ENCODE measurements at regions not wholly inside any gene's neighbourhood (a gene's known extent, or its start where the extent isn't known, plus 50 kb on each side); places are given as distances from the start of the nearest gene placed in this dataset.
A peak's percentile ranks its signal among the peaks of the same experiment; 100 is the strongest.

DNA sequence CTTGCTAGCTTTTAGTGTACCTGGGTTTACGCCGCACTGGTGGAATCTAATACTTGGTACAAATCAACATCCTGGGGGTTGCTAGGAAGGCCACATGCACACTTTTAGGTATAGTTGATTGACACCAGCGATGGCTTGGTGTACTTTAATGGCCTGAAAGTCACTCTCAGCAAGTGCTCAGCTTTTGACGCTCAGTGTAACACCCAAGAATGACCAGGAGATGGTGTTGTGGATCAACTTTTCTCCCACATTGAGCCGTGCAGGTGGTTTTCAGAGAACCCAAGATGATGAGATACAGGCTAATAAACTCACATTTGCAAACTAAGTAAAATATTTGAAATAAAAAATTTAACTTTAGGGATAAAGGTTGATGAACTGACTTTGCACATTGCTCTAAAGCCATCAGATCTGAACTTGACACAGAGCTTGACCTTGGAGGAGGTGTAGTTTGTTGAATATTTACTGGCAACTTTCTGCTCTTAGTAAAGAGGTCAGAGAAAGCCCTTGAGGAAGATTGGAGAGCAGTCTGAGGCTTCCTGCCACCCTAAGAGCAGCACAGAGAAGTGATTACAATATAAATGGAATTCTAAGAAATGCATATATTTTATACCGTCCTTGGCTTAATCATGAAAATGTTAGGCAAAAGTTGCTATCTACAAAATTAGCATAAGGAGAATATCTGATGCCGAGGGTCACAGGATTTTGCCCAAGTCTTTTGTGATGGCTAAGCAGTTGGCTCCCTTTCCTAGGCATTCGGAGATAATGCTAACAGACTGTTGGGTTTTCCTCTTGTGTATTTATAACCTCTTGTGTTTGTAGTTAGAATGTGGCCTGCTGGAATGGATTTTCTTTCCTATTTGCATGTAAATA is 143.4 kb upstream of the RASGRP1 start:
- H3K9me3 ChIP-seq (ENCODE audit: low read depth, low read length) = no peaks in the 10 kb centered on the region
- no peak for DNase-seq (ENCODE audit: insufficient read length, low spot score, missing footprints)
- peaks cover 9% of the 10 kb centered on the region for H3K4me1 ChIP-seq (ENCODE audit: insufficient read depth, low read length)
- H2AFZ ChIP-seq (ENCODE audit: low read length) = no peak overlapping the region
- H3K4me2 ChIP-seq (ENCODE audit: insufficient read depth, low read length) = no peak overlapping the region
- H3K27me3 ChIP-seq (ENCODE audit: insufficient read depth, low read length) = no peaks in the 10 kb centered on the region
- TF ChIP-seq, protein P1, sequence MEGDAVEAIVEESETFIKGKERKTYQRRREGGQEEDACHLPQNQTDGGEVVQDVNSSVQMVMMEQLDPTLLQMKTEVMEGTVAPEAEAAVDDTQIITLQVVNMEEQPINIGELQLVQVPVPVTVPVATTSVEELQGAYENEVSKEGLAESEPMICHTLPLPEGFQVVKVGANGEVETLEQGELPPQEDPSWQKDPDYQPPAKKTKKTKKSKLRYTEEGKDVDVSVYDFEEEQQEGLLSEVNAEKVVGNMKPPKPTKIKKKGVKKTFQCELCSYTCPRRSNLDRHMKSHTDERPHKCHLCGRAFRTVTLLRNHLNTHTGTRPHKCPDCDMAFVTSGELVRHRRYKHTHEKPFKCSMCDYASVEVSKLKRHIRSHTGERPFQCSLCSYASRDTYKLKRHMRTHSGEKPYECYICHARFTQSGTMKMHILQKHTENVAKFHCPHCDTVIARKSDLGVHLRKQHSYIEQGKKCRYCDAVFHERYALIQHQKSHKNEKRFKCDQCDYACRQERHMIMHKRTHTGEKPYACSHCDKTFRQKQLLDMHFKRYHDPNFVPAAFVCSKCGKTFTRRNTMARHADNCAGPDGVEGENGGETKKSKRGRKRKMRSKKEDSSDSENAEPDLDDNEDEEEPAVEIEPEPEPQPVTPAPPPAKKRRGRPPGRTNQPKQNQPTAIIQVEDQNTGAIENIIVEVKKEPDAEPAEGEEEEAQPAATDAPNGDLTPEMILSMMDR (IDR thresholded peaks at IDR 0.05; ENCODE audit: extremely low read depth, low read depth, low read length) = peak; percentile 87
- no peak overlapping the region for H3K4me3 ChIP-seq (ENCODE audit: insufficient read depth, low read length)
- no peaks in the 10 kb centered on the region for H4K20me1 ChIP-seq (ENCODE audit: insufficient read depth, low read length)
- H3K79me2 ChIP-seq (ENCODE audit: insufficient read depth, low read length) = no peaks in the 10 kb centered on the region
- H3K36me3 ChIP-seq (ENCODE audit: insufficient read depth, low read length) = no peaks in the 10 kb centered on the region
- H3K27ac ChIP-seq (ENCODE audit: low read depth, low read length) = peak overlapping the region; percentile 62

DNA sequence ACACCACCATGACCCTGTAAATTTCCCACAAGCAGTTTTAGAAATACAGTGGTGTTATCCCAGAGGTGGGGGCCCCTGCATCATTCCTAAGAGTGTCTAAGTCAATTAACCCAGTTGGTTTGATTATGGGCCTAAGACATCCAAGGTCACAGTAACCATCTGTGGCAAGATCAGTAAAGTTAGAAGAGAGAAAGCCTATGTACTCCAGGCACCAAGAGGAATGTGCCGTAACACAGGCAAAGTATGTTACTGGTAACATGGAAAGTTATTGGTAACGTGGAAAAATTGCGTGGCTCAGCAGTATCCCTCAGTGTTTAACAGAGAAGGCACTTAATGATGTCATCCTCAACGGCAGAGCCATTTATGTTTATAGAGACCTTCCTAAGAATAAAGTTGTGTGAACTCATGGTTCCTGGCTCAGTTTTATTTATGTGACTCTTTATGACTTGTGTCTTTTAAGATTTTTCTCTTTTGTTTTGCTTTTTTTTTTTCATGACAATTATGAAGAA is 144.1 kb upstream of the RASGRP1 start:
- Histone ChIP-seq H3K4me2 (ENCODE audit: insufficient read depth, low read length) (no peak overlapping the region), H3K79me2 (ENCODE audit: insufficient read depth, low read length) (no peaks in the 10 kb centered on the region), H3K4me1 (ENCODE audit: insufficient read depth, low read length) (peaks cover 11% of the 10 kb centered on the region), H2AFZ (ENCODE audit: low read length) (no peak overlapping the region), H3K9me3 (ENCODE audit: low read depth, low read length) (no peaks in the 10 kb centered on the region), H4K20me1 (ENCODE audit: insufficient read depth, low read length) (no peaks in the 10 kb centered on the region), H3K36me3 (ENCODE audit: insufficient read depth, low read length) (no peaks in the 10 kb centered on the region), H3K4me3 (ENCODE audit: insufficient read depth, low read length) (no peak overlapping the region), H3K27ac (ENCODE audit: low read depth, low read length) (peak overlapping the region; percentile 62), H3K27me3 (ENCODE audit: insufficient read depth, low read length) (no peaks in the 10 kb centered on the region)
- DNase-seq (ENCODE audit: insufficient read length, low spot score, missing footprints) = no peak
- TF ChIP-seq, protein P1 (IDR thresholded peaks at IDR 0.05; ENCODE audit: extremely low read depth, low read depth, low read length) = no peak

DNA sequence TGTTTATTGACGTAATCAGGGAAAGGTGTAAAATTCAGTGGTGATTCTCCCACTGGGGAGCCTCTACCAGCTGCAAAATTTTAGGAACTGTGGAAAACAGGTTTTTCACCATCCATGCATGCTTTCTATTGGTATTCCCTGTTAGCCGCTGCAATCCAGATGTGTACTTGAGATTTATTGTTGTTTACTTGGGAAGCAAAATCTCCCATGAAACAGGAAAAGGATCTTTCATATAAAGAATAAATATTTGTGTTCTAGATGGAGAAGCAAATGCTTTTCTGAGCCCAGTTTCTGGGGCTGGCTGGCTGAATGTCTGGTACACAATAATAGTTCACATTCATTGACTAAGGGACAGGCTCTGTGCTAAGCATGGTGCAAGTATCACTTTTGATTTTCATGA is 144.6 kb upstream of the RASGRP1 start:
- no peak overlapping the region for H3K4me2 ChIP-seq (ENCODE audit: insufficient read depth, low read length)
- H3K9me3 ChIP-seq (ENCODE audit: low read depth, low read length) = no peaks in the 10 kb centered on the region
- H3K36me3 ChIP-seq (ENCODE audit: insufficient read depth, low read length) = no peaks in the 10 kb centered on the region
- no peaks in the 10 kb centered on the region for H3K79me2 ChIP-seq (ENCODE audit: insufficient read depth, low read length)
- H3K27ac ChIP-seq (ENCODE audit: low read depth, low read length) = peak overlapping the region; percentile 62
- H3K4me3 ChIP-seq (ENCODE audit: insufficient read depth, low read length) = no peak overlapping the region
- no peaks in the 10 kb centered on the region for H4K20me1 ChIP-seq (ENCODE audit: insufficient read depth, low read length)
- H3K4me1 ChIP-seq (ENCODE audit: insufficient read depth, low read length) = peaks cover 16% of the 10 kb centered on the region
- no peak for DNase-seq (ENCODE audit: insufficient read length, low spot score, missing footprints)
- TF ChIP-seq, protein P1 (IDR thresholded peaks at IDR 0.05; ENCODE audit: extremely low read depth, low read depth, low read length) = no peak
- no peak overlapping the region for H2AFZ ChIP-seq (ENCODE audit: low read length)
- no peaks in the 10 kb centered on the region for H3K27me3 ChIP-seq (ENCODE audit: insufficient read depth, low read length)

DNA sequence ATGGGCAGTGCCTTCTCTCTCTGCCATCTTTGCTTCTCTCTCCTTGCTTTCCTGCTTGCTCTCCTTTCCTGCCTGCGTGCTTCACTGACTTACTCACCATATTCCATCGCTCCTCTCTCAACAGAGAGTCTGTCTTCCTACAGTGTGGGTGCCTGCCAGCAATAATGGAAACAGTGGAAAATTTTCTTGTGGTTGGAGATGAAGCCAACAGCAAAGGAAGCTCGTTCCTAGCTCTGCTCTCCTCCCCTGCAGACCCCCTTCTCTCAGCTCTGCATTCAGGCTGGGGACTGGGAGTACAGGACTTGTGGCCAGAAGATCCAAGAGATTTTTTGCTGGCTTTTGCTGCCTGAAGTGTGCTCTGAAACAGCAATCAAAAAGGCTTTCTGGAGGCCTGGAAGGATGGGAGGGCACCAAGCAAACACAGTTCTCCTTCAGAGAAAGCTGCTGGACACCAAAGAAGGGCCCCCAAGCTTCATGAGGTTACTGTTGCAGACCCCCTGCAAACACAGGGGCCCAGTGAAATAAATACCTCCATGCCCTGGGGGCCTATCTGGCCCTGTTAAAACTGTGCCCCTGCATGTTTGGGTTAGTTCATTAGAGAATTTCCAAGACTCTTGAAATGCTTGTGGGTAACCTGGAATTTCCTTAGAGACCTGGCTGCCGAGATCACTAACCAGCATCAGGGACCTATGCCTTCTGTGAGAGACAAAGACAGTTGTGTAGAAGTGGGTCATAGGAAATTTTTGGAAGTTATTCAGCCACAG is 149.9 kb upstream of the RASGRP1 start:
- H3K79me2 ChIP-seq (ENCODE audit: insufficient read depth, low read length) = no peaks in the 10 kb centered on the region
- peak; percentile 64 for DNase-seq (ENCODE audit: insufficient read length, low spot score, missing footprints)

More for the DNA sequence above, 149.9 kb upstream of the RASGRP1 start:
- TF ChIP-seq, protein P1 (IDR thresholded peaks at IDR 0.05; ENCODE audit: extremely low read depth, low read depth, low read length) = no peak
- peak overlapping the region; percentile 99 for H3K27ac ChIP-seq (ENCODE audit: low read depth, low read length)
- H3K36me3 ChIP-seq (ENCODE audit: insufficient read depth, low read length) = no peaks in the 10 kb centered on the region
- H3K9me3 ChIP-seq (ENCODE audit: low read depth, low read length) = no peaks in the 10 kb centered on the region
- H3K4me2 ChIP-seq (ENCODE audit: insufficient read depth, low read length) = peak overlapping the region; percentile 73
- no peak overlapping the region for H2AFZ ChIP-seq (ENCODE audit: low read length)
- no peaks in the 10 kb centered on the region for H3K27me3 ChIP-seq (ENCODE audit: insufficient read depth, low read length)
- no peak overlapping the region for H3K4me3 ChIP-seq (ENCODE audit: insufficient read depth, low read length)
- H4K20me1 ChIP-seq (ENCODE audit: insufficient read depth, low read length) = no peaks in the 10 kb centered on the region
- peaks cover 25% of the 10 kb centered on the region for H3K4me1 ChIP-seq (ENCODE audit: insufficient read depth, low read length)

Data from osteoblast (primary cell).